ENCODE measurements at regions not wholly inside any gene's neighbourhood (a gene's known extent, or its start where the extent isn't known, plus 50 kb on each side); places are given as distances from the start of the nearest gene placed in this dataset.
"Not testable (repeated sequence)": the region's sequence is repeated elsewhere in the genome, so short reads cannot be mapped to it uniquely, and the experiment has no call there.

GRCh38 chr15:59819092-59819491 is 130.0 kb upstream of the BNIP2 start:
- TF ChIP-seq CTCF (IDR thresholded peaks at IDR 0.05; ENCODE audit: extremely low read depth, missing control alignments), result no peak
- no peak for DNase-seq (ENCODE audit: low spot score)

- no peak for DNase-seq (ENCODE audit: low spot score)
- no peak for TF ChIP-seq CTCF (IDR thresholded peaks at IDR 0.05; ENCODE audit: extremely low read depth, missing control alignments)
Measured at GRCh38 chr15:59818336-59818735, 129.2 kb upstream of the BNIP2 start.

GRCh38 chr15:59817834-59818233 is 128.7 kb upstream of the BNIP2 start:
- TF ChIP-seq CTCF (IDR thresholded peaks at IDR 0.05; ENCODE audit: extremely low read depth, missing control alignments), result no peak
- DNase-seq (ENCODE audit: low spot score), result no peak

GRCh38 chr15:59817053-59817452 is 127.9 kb upstream of the BNIP2 start:
- DNase-seq (ENCODE audit: low spot score), result no peak
- TF ChIP-seq CTCF (IDR thresholded peaks at IDR 0.05; ENCODE audit: extremely low read depth, missing control alignments), result no peak

- TF ChIP-seq CTCF (IDR thresholded peaks at IDR 0.05; ENCODE audit: extremely low read depth, missing control alignments), result no peak
- no peak for DNase-seq (ENCODE audit: low spot score)
Measured at GRCh38 chr15:59814409-59814808, 125.3 kb upstream of the BNIP2 start.

GRCh38 chr15:59812889-59813288 is 123.8 kb upstream of the BNIP2 start:
- TF ChIP-seq CTCF (IDR thresholded peaks at IDR 0.05; ENCODE audit: extremely low read depth, missing control alignments), result no peak
- no peak for DNase-seq (ENCODE audit: low spot score)

- DNase-seq (ENCODE audit: low spot score), result no peak
- TF ChIP-seq CTCF (IDR thresholded peaks at IDR 0.05; ENCODE audit: extremely low read depth, missing control alignments), result no peak
Measured at GRCh38 chr15:59812250-59812870, 123.2 kb upstream of the BNIP2 start.

GRCh38 chr15:59803293-59803966 is 114.3 kb upstream of the BNIP2 start:
- DNase-seq (ENCODE audit: low spot score), result not testable (repeated sequence)

All from GM20000 (cell line).